GM23338 (cell line): ENCODE measurements at regions not wholly inside any gene's neighbourhood (a gene's known extent, or its start where the extent isn't known, plus 50 kb on each side); places are given as distances from the start of the nearest gene placed in this dataset.
A peak's percentile ranks its signal among the peaks of the same experiment; 100 is the strongest.

ENCODE experiments used
- ATAC-seq: fragments of 200-7000 bp; cut with Tn5 transposase; 3 replicates; pipeline ENCODE4 v1.9.1; 2020
- DNase-seq: peaks from one replicate; pipeline ENCODE4 v3.0.0-alpha.2; 2015; ENCODE audit warnings: low spot score
- H2AFZ ChIP-seq: fragments of 200-600 bp; sonication (generic); 2 replicates; pipeline ENCODE4 v1.8.0; 2016; ENCODE audit warnings: antibody characterized with exemption, mild to moderate bottlenecking, moderate library complexity
- H3F3A ChIP-seq: fragments of 200-600 bp; sonication (generic); replicated peaks from 2 replicates; pipeline ENCODE4 v1.8.0; 2017; ENCODE audit warnings: antibody characterized with exemption, mixed run types, low read depth
- H3K27ac ChIP-seq: fragments of 200-600 bp; sonication (generic); 2 replicates; pipeline ENCODE4 v1.6.1; 2016; ENCODE audit warnings: low read depth
- H3K27me3 ChIP-seq: fragments of 200-600 bp; sonication (generic); 2 replicates; pipeline ENCODE4 v1.8.0; 2016; ENCODE audit warnings: mild to moderate bottlenecking, mixed run types, moderate library complexity; ENCODE audit not compliant: insufficient read depth
- H3K36me3 ChIP-seq: fragments of 200-600 bp; sonication (generic); 2 replicates; pipeline ENCODE4 v1.8.0; 2016; ENCODE audit warnings: mild to moderate bottlenecking; ENCODE audit not compliant: insufficient read depth
- H3K4me1 ChIP-seq: fragments of 200-600 bp; sonication (generic); 2 replicates; pipeline ENCODE4 v1.8.0; 2016; ENCODE audit warnings: mild to moderate bottlenecking, moderate library complexity; ENCODE audit not compliant: insufficient read depth
- H3K4me2 ChIP-seq: fragments of 200-600 bp; sonication (generic); 2 replicates; pipeline ENCODE4 v1.7.1; 2017; ENCODE audit warnings: mixed run types
- H3K4me3 ChIP-seq: fragments of 200-600 bp; sonication (generic); 2 replicates; pipeline ENCODE4 v1.6.1; 2016; ENCODE audit warnings: mixed run types
- H3K79me2 ChIP-seq: fragments of 200-600 bp; sonication (generic); replicated peaks from 2 replicates; pipeline ENCODE4 v1.8.0; 2017; ENCODE audit warnings: mild to moderate bottlenecking; ENCODE audit not compliant: insufficient read depth
- H3K9me2 ChIP-seq: fragments of 200-600 bp; sonication (generic); 2 replicates; pipeline ENCODE4 v1.8.0; 2017; ENCODE audit not compliant: insufficient read depth
- H4K20me1 ChIP-seq: fragments of 200-600 bp; sonication (generic); replicated peaks from 2 replicates; pipeline ENCODE4 v1.8.0; 2017; ENCODE audit warnings: mild to moderate bottlenecking; ENCODE audit not compliant: insufficient read depth
- H3K27ac Mint-ChIP-seq: 2 replicates; pipeline ENCODE4 v1.8.0; 2020; ENCODE audit warnings: inconsistent platforms, mild to moderate bottlenecking, moderate library complexity, mixed read lengths
- H3K27me3 Mint-ChIP-seq: 3 replicates; pipeline ENCODE4 v1.8.0; 2022; ENCODE audit warnings: low read depth, mild to moderate bottlenecking, moderate library complexity, mixed read lengths, inconsistent platforms; ENCODE audit not compliant: insufficient read depth, poor library complexity
- H3K36me3 Mint-ChIP-seq: 3 replicates; pipeline ENCODE4 v1.8.0; 2021; ENCODE audit warnings: low read depth, mild to moderate bottlenecking, inconsistent platforms, moderate library complexity, mixed read lengths
- H3K4me1 Mint-ChIP-seq: 3 replicates; pipeline ENCODE4 v1.8.0; 2020; ENCODE audit warnings: mild to moderate bottlenecking, inconsistent platforms, mixed read lengths
- H3K4me3 Mint-ChIP-seq: 3 replicates; pipeline ENCODE4 v1.8.0; 2021; ENCODE audit warnings: moderate library complexity, mild to moderate bottlenecking, inconsistent platforms, mixed read lengths
- H3K9me3 Mint-ChIP-seq: 3 replicates; pipeline ENCODE4 v1.8.0; 2020; ENCODE audit warnings: moderate library complexity, mild to moderate bottlenecking, inconsistent platforms, mixed read lengths
- CREB1 ChIP-seq: fragments of 250-450 bp; sonication (Bioruptor Pico); IDR thresholded peaks from 2 replicates; pipeline ENCODE4 v1.5.0; 2020; ENCODE audit warnings: low read depth, mild to moderate bottlenecking, moderate library complexity
- CTCF ChIP-seq, 2 experiments: fragments of 200-600 bp in 1 of 2; sonication (generic) in 1 of 2; conservative IDR thresholded peaks; 2 replicates each; pipeline versions ENCODE4 v1.5.1 to v1.6.1; 2016 to 2017; ENCODE audit warnings: antibody characterized with exemption in 2 of 2, low read depth in 2 of 2, mild to moderate bottlenecking in 2 of 2, moderate library complexity in 1 of 2
- EZH2phosphoT487 ChIP-seq: fragments of 200-600 bp; sonication (generic); IDR thresholded peaks from one replicate; pipeline ENCODE4 v1.8.1; 2018; ENCODE audit warnings: antibody characterized with exemption; ENCODE audit not compliant: unreplicated experiment
- JUNB ChIP-seq: IDR thresholded peaks from one replicate; pipeline ENCODE4 v1.6.1; 2016; ENCODE audit warnings: antibody characterized with exemption; ENCODE audit not compliant: unreplicated experiment
- NANOG ChIP-seq: IDR thresholded peaks from 2 replicates; pipeline ENCODE4 v1.6.1; 2016; ENCODE audit warnings: antibody characterized with exemption, borderline replicate concordance
- POLR2AphosphoS5 ChIP-seq: IDR thresholded peaks from 2 replicates; pipeline ENCODE4 v1.6.1; 2016; ENCODE audit warnings: antibody characterized with exemption, low read depth
- REST ChIP-seq: IDR thresholded peaks from one replicate; pipeline ENCODE4 v1.6.1; 2018; ENCODE audit warnings: antibody characterized with exemption; ENCODE audit not compliant: unreplicated experiment
- STAT1 ChIP-seq: IDR thresholded peaks from one replicate; pipeline ENCODE4 v1.6.1; 2016; ENCODE audit warnings: antibody characterized with exemption; ENCODE audit not compliant: unreplicated experiment
- ZNF114 ChIP-seq: fragments of 250-450 bp; sonication (Bioruptor Pico); IDR thresholded peaks from 2 replicates; pipeline ENCODE4 v1.5.0; 2020; ENCODE audit warnings: mild to moderate bottlenecking, moderate library complexity

GRCh38 chr4:177251237-177251636 lies 58.4 kb upstream of the NEIL3 start (continued):
- TF ChIP-seq REST, result no peak
- TF ChIP-seq CTCF (conservative IDR thresholded peaks at IDR 0.05; ENCODE audit: low read depth in 2 of 2), result no peak
- TF ChIP-seq STAT1, result no peak

- Histone ChIP-seq H3K4me2 (no peak overlapping the region), H3K36me3 (no peaks in the 10 kb centered on the region), H2AFZ (no peak overlapping the region), H4K20me1 (no peaks in the 10 kb centered on the region), H3F3A (no peaks in the 10 kb centered on the region), H3K9me2 (no peaks in the 10 kb centered on the region), H3K27me3 (no peaks in the 10 kb centered on the region), H3K79me2 (no peaks in the 10 kb centered on the region), H3K27ac (no peak overlapping the region), H3K4me3 (no peak overlapping the region), H3K4me1 (peaks cover 8% of the 10 kb centered on the region)
- peak; percentile 17 for DNase-seq
- Mint-ChIP-seq H3K27ac (no peak overlapping the region), H3K9me3 (no peaks in the 10 kb centered on the region), H3K36me3 (no peaks in the 10 kb centered on the region), H3K4me3 (no peak overlapping the region), H3K27me3 (no peaks in the 10 kb centered on the region), H3K4me1 (peaks cover 10% of the 10 kb centered on the region; the same call in 2 of the 3 replicates)
- ATAC-seq, result no peak
- TF ChIP-seq CREB1 (CRISPR knock-in tag), result no peak
- TF ChIP-seq ZNF114 (CRISPR knock-in tag), result no peak
- no peak for TF ChIP-seq POLR2AphosphoS5
- TF ChIP-seq JUNB, result no peak
- no peak for TF ChIP-seq REST
- no peak for TF ChIP-seq CTCF (conservative IDR thresholded peaks at IDR 0.05; ENCODE audit: low read depth in 2 of 2)
- TF ChIP-seq EZH2phosphoT487, result no peak
- TF ChIP-seq NANOG, result no peak
Measured at GRCh38 chr4:177255359-177255758, 54.3 kb upstream of the NEIL3 start.
